ENCODE measurements at regions not wholly inside any gene's neighbourhood (a gene's known extent, or its start where the extent isn't known, plus 50 kb on each side); places are given as distances from the start of the nearest gene placed in this dataset.

- Mint-ChIP-seq H3K4me1 (peaks cover 4% of the 10 kb centered on the region), H3K36me3 (no peaks in the 10 kb centered on the region), H3K4me3 (no peak overlapping the region), H3K27ac (no peak overlapping the region), H3K27me3 (ENCODE audit: insufficient read depth, low read depth) (peaks cover 2% of the 10 kb centered on the region), H3K9me3 (no peaks in the 10 kb centered on the region)
- Histone ChIP-seq H3K79me2 (ENCODE audit: low read depth) (no peaks in the 10 kb centered on the region), H3K9ac (no peak overlapping the region), H3K36me3 (no peaks in the 10 kb centered on the region), H3K27ac (no peak overlapping the region), H3K4me2 (no peak overlapping the region), H3K4me1 (no peaks in the 10 kb centered on the region), H3F3A (ENCODE audit: low read depth) (no peaks in the 10 kb centered on the region), H3K4me3 (no peak overlapping the region), H3K27me3 (no peaks in the 10 kb centered on the region), H3K9me3 (ENCODE audit: low read depth) (no peaks in the 10 kb centered on the region), H4K20me1 (ENCODE audit: low read depth) (no peaks in the 10 kb centered on the region), H2AFZ (replicated peaks) (no peak overlapping the region)
- no peak for DNase-seq (ENCODE audit: low spot score)
- TF ChIP-seq EZH2phosphoT487 (IDR thresholded peaks at IDR 0.05) = no peak
- TF ChIP-seq CTCF (IDR thresholded peaks at IDR 0.05) = no peak
- TF ChIP-seq EZH2 (IDR thresholded peaks at IDR 0.05) = no peak
Measured at GRCh38 chr14:34204774-34205173, 253.9 kb upstream of the EGLN3 start.

- H3F3A ChIP-seq (ENCODE audit: low read depth) = no peaks in the 10 kb centered on the region
- H3K27me3 ChIP-seq = no peaks in the 10 kb centered on the region
- no peak overlapping the region for H2AFZ ChIP-seq (replicated peaks)
- H3K27ac ChIP-seq = no peak overlapping the region
- H3K9ac ChIP-seq = no peak overlapping the region
- Mint-ChIP-seq H3K4me3 (no peak overlapping the region), H3K4me1 (peaks cover 4% of the 10 kb centered on the region), H3K27ac (no peak overlapping the region), H3K9me3 (no peaks in the 10 kb centered on the region), H3K27me3 (ENCODE audit: insufficient read depth, low read depth) (peaks cover 2% of the 10 kb centered on the region), H3K36me3 (no peaks in the 10 kb centered on the region)
- no peak for DNase-seq (ENCODE audit: low spot score)
- no peaks in the 10 kb centered on the region for H3K36me3 ChIP-seq
- H3K4me3 ChIP-seq = no peak overlapping the region
- TF ChIP-seq CTCF (IDR thresholded peaks at IDR 0.05) (no peak), EZH2 (IDR thresholded peaks at IDR 0.05) (no peak), EZH2phosphoT487 (IDR thresholded peaks at IDR 0.05) (no peak)
- H4K20me1 ChIP-seq (ENCODE audit: low read depth) = no peaks in the 10 kb centered on the region
- no peaks in the 10 kb centered on the region for H3K4me1 ChIP-seq
- no peaks in the 10 kb centered on the region for H3K9me3 ChIP-seq (ENCODE audit: low read depth)
- no peaks in the 10 kb centered on the region for H3K79me2 ChIP-seq (ENCODE audit: low read depth)
- no peak overlapping the region for H3K4me2 ChIP-seq
Measured at GRCh38 chr14:34203251-34203722, 252.4 kb upstream of the EGLN3 start.

- Mint-ChIP-seq H3K27me3 (ENCODE audit: insufficient read depth, low read depth) (peaks cover 2% of the 10 kb centered on the region), H3K36me3 (no peaks in the 10 kb centered on the region), H3K9me3 (no peaks in the 10 kb centered on the region), H3K4me1 (peaks cover 9% of the 10 kb centered on the region), H3K4me3 (no peak overlapping the region), H3K27ac (no peak overlapping the region)
- H3K27ac ChIP-seq = no peak overlapping the region
- no peaks in the 10 kb centered on the region for H4K20me1 ChIP-seq (ENCODE audit: low read depth)
- no peaks in the 10 kb centered on the region for H3F3A ChIP-seq (ENCODE audit: low read depth)
- H3K4me1 ChIP-seq = no peaks in the 10 kb centered on the region
- DNase-seq (ENCODE audit: low spot score) = no peak
- no peak overlapping the region for H3K4me2 ChIP-seq
- TF ChIP-seq EZH2 (IDR thresholded peaks at IDR 0.05) (no peak), EZH2phosphoT487 (IDR thresholded peaks at IDR 0.05) (no peak), CTCF (IDR thresholded peaks at IDR 0.05) (no peak)
- no peaks in the 10 kb centered on the region for H3K9me3 ChIP-seq (ENCODE audit: low read depth)
- H3K79me2 ChIP-seq (ENCODE audit: low read depth) = no peaks in the 10 kb centered on the region
- no peaks in the 10 kb centered on the region for H3K36me3 ChIP-seq
- H3K27me3 ChIP-seq = no peaks in the 10 kb centered on the region
- H3K9ac ChIP-seq = no peak overlapping the region
- no peak overlapping the region for H3K4me3 ChIP-seq
- no peak overlapping the region for H2AFZ ChIP-seq (replicated peaks)
Measured at GRCh38 chr14:34201909-34202637, 251.2 kb upstream of the EGLN3 start.
